ENCODE measurements at regions not wholly inside any gene's neighbourhood (a gene's known extent, or its start where the extent isn't known, plus 50 kb on each side); places are given as distances from the start of the nearest gene placed in this dataset.

DNA sequence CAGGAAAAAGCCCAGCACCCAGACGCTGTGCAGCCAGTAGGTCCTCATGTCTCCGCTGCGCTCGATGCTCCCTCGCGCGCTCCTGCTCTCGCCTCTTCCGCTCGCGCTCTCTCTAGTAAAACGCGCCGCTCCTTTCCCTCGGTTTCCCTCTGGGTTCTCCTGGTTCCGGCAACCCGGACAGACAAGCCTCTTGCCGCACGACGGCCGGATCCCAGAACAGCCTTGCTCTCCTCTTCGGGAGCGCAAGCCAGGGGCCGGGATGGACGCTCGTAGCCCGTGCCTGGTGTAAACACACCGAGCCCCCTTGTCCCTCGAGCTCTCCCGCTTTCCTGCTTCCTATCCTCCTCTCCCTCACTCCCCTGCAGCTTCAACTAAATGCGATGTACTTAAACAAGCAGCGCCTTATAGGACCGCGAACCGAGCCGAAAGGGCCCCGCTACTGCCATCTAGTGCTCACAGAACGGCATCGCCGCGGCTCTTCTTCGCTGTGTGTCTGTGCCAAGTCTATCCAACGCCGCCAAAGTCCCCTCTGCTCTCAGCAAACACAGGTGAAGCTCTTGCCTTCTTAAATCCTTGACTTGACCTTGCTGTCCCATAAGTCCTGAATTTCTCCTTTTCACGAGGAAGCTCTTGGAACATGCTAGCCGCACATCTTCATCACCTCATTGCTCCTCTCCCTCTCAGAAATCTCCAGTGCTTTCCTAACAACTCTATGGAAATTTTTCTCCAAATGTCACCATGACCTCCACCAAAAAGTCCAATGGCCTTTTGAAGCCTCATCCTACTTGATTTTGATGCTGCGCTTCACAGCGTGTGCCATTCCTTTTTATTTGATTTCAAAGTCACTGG is 1037.2 kb downstream of the IGSF11 start:
- Histone ChIP-seq H3K36me3 (no peaks in the 10 kb centered on the region), H3K9me3 (replicated peaks) (no peaks in the 10 kb centered on the region), H3K4me3 (peak overlapping the region; percentile 64), H3K27me3 (ENCODE audit: low read depth) (peaks cover 73% of the 10 kb centered on the region), H3K27ac (replicated peaks) (no peak overlapping the region), H3K4me1 (peaks cover 9% of the 10 kb centered on the region)
- intact Hi-C loops (cut with micrococcal nuclease): no loop called here
- TF ChIP-seq, protein P1, sequence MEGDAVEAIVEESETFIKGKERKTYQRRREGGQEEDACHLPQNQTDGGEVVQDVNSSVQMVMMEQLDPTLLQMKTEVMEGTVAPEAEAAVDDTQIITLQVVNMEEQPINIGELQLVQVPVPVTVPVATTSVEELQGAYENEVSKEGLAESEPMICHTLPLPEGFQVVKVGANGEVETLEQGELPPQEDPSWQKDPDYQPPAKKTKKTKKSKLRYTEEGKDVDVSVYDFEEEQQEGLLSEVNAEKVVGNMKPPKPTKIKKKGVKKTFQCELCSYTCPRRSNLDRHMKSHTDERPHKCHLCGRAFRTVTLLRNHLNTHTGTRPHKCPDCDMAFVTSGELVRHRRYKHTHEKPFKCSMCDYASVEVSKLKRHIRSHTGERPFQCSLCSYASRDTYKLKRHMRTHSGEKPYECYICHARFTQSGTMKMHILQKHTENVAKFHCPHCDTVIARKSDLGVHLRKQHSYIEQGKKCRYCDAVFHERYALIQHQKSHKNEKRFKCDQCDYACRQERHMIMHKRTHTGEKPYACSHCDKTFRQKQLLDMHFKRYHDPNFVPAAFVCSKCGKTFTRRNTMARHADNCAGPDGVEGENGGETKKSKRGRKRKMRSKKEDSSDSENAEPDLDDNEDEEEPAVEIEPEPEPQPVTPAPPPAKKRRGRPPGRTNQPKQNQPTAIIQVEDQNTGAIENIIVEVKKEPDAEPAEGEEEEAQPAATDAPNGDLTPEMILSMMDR (IDR thresholded peaks at IDR 0.05; ENCODE audit: borderline replicate concordance): peak; percentile 86
- peak; percentile 57 for DNase-seq

DNA sequence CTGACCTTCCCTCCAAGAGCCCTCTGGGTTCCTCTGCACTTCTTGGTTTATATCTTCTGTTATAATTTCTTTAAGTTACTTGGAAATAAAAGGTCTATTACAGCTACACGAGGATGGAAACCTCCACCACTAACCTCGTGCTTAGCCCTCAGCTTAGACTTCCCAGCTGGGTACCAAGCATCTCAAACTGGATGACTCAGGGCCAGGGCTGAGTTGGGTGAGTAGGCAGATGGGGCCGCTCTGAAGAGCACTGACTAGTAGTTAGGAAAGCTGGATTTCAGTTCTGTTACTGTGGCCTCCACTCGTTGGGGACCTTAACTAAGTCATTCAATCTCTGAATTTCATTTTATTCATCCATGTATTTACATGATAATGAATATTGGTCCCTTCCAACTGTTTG is 1036.6 kb downstream of the IGSF11 start:
- DNase-seq: no peak
- Histone ChIP-seq H3K9me3 (replicated peaks) (no peaks in the 10 kb centered on the region), H3K27ac (replicated peaks) (no peak overlapping the region), H3K4me1 (peaks cover 9% of the 10 kb centered on the region), H3K27me3 (ENCODE audit: low read depth) (peaks cover 71% of the 10 kb centered on the region), H3K4me3 (no peak overlapping the region), H3K36me3 (no peaks in the 10 kb centered on the region)
- TF ChIP-seq, protein P1 (IDR thresholded peaks at IDR 0.05; ENCODE audit: borderline replicate concordance): no peak
- intact Hi-C loops (cut with micrococcal nuclease): no loop called here

DNA sequence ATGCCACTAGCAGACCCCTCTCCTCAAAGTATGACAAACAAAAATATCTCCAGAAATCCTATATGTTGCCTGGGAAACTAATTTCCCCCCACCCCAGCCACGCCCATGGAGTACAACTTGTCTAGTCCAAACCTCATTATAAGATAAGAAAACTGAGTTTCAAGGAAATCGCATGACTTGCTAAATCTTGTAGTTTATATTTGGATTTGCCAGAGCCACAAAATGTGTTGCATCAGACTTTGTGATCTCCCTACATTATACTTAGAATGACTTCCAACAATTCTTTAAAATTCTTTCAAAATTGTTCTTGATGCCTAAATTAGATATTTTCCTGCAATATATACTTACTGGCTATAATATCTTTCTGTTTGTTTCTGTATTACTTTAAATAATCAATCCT is 1034.4 kb downstream of the IGSF11 start:
- peaks cover 9% of the 10 kb centered on the region for H3K4me1 ChIP-seq
- peaks cover under 1% of the 10 kb centered on the region for H3K9me3 ChIP-seq (replicated peaks)
- TF ChIP-seq, protein P1 (IDR thresholded peaks at IDR 0.05; ENCODE audit: borderline replicate concordance): no peak
- no peak for DNase-seq
- H3K27ac ChIP-seq (replicated peaks): no peak overlapping the region
- H3K36me3 ChIP-seq: no peaks in the 10 kb centered on the region
- peaks cover 50% of the 10 kb centered on the region for H3K27me3 ChIP-seq (ENCODE audit: low read depth)
- H3K4me3 ChIP-seq: no peak overlapping the region
- intact Hi-C loops (cut with micrococcal nuclease): no loop called here

DNA sequence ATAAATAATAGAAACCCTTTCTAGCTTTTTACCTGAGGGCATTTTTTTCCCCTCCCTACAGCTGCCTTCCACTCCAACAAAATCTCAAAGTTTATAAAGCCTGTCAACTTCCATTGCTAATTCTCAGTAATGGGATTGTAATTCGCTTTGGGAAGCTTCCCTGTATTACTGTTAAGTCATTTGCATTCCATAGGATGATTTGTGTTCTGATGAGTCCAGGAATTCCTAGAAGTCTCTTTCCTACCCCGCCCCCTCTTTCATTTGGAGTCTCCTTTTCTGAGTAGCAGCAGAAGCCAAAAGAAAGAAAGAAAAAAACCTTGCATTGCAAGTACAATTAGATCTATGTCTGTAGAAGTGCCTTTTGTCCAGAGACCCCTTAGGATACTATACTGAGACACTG is 1033.3 kb downstream of the IGSF11 start:
- Histone ChIP-seq H3K4me3 (no peak overlapping the region), H3K36me3 (no peaks in the 10 kb centered on the region), H3K27me3 (ENCODE audit: low read depth) (peaks cover 38% of the 10 kb centered on the region), H3K4me1 (peaks cover 9% of the 10 kb centered on the region), H3K9me3 (replicated peaks) (peaks cover 11% of the 10 kb centered on the region), H3K27ac (replicated peaks) (no peak overlapping the region)
- intact Hi-C loops (cut with micrococcal nuclease): no loop called here
- TF ChIP-seq, protein P1 (IDR thresholded peaks at IDR 0.05; ENCODE audit: borderline replicate concordance): no peak
- no peak for DNase-seq

DNA sequence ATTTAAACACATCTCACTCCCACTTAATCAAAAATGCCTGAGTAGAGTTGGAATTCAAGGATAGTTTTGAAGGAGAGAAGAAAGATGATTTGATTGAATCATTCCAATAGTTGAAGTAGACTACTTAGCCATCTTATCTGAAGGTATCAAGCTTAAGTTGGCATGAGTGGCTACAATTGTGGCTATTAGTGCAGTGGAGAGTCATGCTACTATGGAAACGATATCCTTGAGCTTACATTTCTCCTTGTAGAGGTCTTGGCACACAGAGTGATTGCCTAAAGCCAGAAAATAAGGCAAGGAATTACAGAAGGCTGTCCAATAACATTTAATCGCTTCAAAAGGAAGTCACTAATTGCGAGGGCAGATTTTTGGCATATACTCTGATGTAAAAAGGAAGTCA is 1022.7 kb downstream of the IGSF11 start:
- Histone ChIP-seq H3K4me3 (no peak overlapping the region), H3K4me1 (no peaks in the 10 kb centered on the region), H3K36me3 (no peaks in the 10 kb centered on the region), H3K9me3 (replicated peaks) (peaks cover 17% of the 10 kb centered on the region), H3K27ac (replicated peaks) (no peak overlapping the region), H3K27me3 (ENCODE audit: low read depth) (no peaks in the 10 kb centered on the region)
- TF ChIP-seq, protein P1 (IDR thresholded peaks at IDR 0.05; ENCODE audit: borderline replicate concordance): no peak
- intact Hi-C loops (cut with micrococcal nuclease): no loop called here
- no peak for DNase-seq
